Neuronal stem cell (in vitro differentiated cells): ENCODE measurements at regions not wholly inside any gene's neighbourhood (a gene's known extent, or its start where the extent isn't known, plus 50 kb on each side); places are given as distances from the start of the nearest gene placed in this dataset.

ENCODE experiments used
- DNase-seq: peaks from one replicate; pipeline ENCODE4 v3.0.0-alpha.2; 2013; ENCODE audit warnings: low spot score
- H2AFZ ChIP-seq: one replicate; pipeline ENCODE4 v1.6.1; 2013; ENCODE audit warnings: mild to moderate bottlenecking, low read length, inconsistent platforms
- H2AK5ac ChIP-seq: 2 replicates; pipeline ENCODE4 v1.6.1; 2013; ENCODE audit warnings: low read depth, mild to moderate bottlenecking, inconsistent platforms, low read length, moderate library complexity, mixed read lengths
- H2BK120ac ChIP-seq: 2 replicates; pipeline ENCODE4 v1.6.1; 2013; ENCODE audit warnings: low read depth, mild to moderate bottlenecking, inconsistent platforms, low read length, moderate library complexity, mixed read lengths
- H2BK12ac ChIP-seq: one replicate; pipeline ENCODE4 v1.6.1; 2013; ENCODE audit warnings: low read length, inconsistent platforms
- H2BK15ac ChIP-seq: 2 replicates; pipeline ENCODE4 v1.6.1; 2013; ENCODE audit warnings: mild to moderate bottlenecking, low read length, inconsistent platforms, mixed read lengths
- H2BK5ac ChIP-seq: one replicate; pipeline ENCODE4 v1.6.1; 2013; ENCODE audit warnings: inconsistent platforms, mild to moderate bottlenecking, low read length, moderate library complexity
- H3K14ac ChIP-seq: one replicate; pipeline ENCODE4 v1.6.1; 2013; ENCODE audit warnings: low read length, inconsistent platforms
- H3K18ac ChIP-seq: 2 replicates; pipeline ENCODE4 v1.6.1; 2013; ENCODE audit warnings: low read length, inconsistent platforms
- H3K23ac ChIP-seq: 2 replicates; pipeline ENCODE4 v1.6.1; 2013; ENCODE audit warnings: low read depth, mild to moderate bottlenecking, mixed read lengths, low read length, inconsistent platforms; ENCODE audit not compliant: poor library complexity
- H3K27ac ChIP-seq: replicated peaks from 3 replicates; pipeline ENCODE4 v1.5.1; 2013; ENCODE audit warnings: low read length, inconsistent platforms
- H3K27me3 ChIP-seq, 3 experiments: 2 replicates each; pipeline ENCODE4 v1.6.1; 2013; ENCODE audit warnings: low read length in 3 of 3, mild to moderate bottlenecking in 2 of 3, inconsistent platforms in 1 of 3, low read depth in 1 of 3, mixed read lengths in 1 of 3, moderate library complexity in 1 of 3; ENCODE audit not compliant: control insufficient read depth in 3 of 3, insufficient read depth in 3 of 3
- H3K36me3 ChIP-seq, 2 donors: replicated peaks in 1 of 2; 2 replicates each; pipeline ENCODE4 v1.6.1; 2013; ENCODE audit warnings: low read length in 2 of 2; ENCODE audit not compliant: control insufficient read depth in 2 of 2, insufficient read depth in 2 of 2
- H3K4ac ChIP-seq: 2 replicates; pipeline ENCODE4 v1.6.1; 2013; ENCODE audit warnings: inconsistent platforms, mild to moderate bottlenecking, low read length, moderate library complexity
- H3K4me1 ChIP-seq, 2 donors: 1 replicate in 1 of 2; 2 replicates in 1 of 2; pipeline ENCODE4 v1.6.1; 2013; ENCODE audit warnings: low read length in 2 of 2, low read depth in 1 of 2; ENCODE audit not compliant: control insufficient read depth in 2 of 2, insufficient read depth in 1 of 2
- H3K4me2 ChIP-seq: one replicate; pipeline ENCODE4 v1.6.1; 2013; ENCODE audit warnings: mild to moderate bottlenecking, low read length, inconsistent platforms; ENCODE audit not compliant: insufficient read depth, poor library complexity, severe bottlenecking
- H3K4me3 ChIP-seq, 2 donors: 2 replicates each; pipeline ENCODE4 v1.5.1; 2013; ENCODE audit warnings: low read length in 2 of 2, mild to moderate bottlenecking in 2 of 2, inconsistent platforms in 1 of 2, moderate library complexity in 1 of 2
- H3K79me1 ChIP-seq: one replicate; pipeline ENCODE4 v1.6.1; 2013; ENCODE audit warnings: low read depth, mild to moderate bottlenecking, inconsistent platforms, low read length, moderate library complexity
- H3K9ac ChIP-seq: one replicate; pipeline ENCODE4 v1.6.1; 2013; ENCODE audit warnings: mild to moderate bottlenecking, low read depth, low read length, inconsistent platforms; ENCODE audit not compliant: poor library complexity
- H3K9me3 ChIP-seq, 2 donors: replicated peaks in 1 of 2; 2 replicates each; pipeline versions ENCODE3 to v1.6.1; 2013; ENCODE audit warnings: low read length in 2 of 2, mild to moderate bottlenecking in 2 of 2, inconsistent platforms in 1 of 2, low read depth in 1 of 2, mixed read lengths in 1 of 2, moderate library complexity in 1 of 2; ENCODE audit not compliant: control insufficient read depth in 2 of 2, insufficient read depth in 1 of 2
- H4K8ac ChIP-seq: one replicate; pipeline ENCODE4 v1.6.1; 2013; ENCODE audit warnings: low read depth, mild to moderate bottlenecking, inconsistent platforms, low read length, moderate library complexity
- H4K91ac ChIP-seq: one replicate; pipeline ENCODE4 v1.6.1; 2013; ENCODE audit warnings: low read length, low read depth, mild to moderate bottlenecking, inconsistent platforms; ENCODE audit not compliant: poor library complexity
- WGBS, 2 donors: extraction: QIAGEN DNeasy Blood & Tissue Kit; methylation state at CpG; one replicate each; pipeline ENCODE4 v1.1.7; 2013; ENCODE audit warnings: missing lambda C conversion rate in 2 of 2, mixed read lengths in 1 of 2; ENCODE audit not compliant: insufficient read length in 2 of 2, insufficient replicate concordance in 1 of 2; ENCODE audit errors: extremely low coverage in 2 of 2; 5-methylcytosine and 5-hydroxymethylcytosine counted together

GRCh38 chr6:155782739-155783459, 327.3 kb upstream of the NOX3 start:
- H2BK120ac ChIP-seq, result no peak overlapping the region
- no peak overlapping the region for H3K9ac ChIP-seq
- no peak overlapping the region for H2BK5ac ChIP-seq
- no peak overlapping the region for H2BK12ac ChIP-seq
- H3K4me1 ChIP-seq, result no peaks in the 10 kb centered on the region
- no peak overlapping the region for H3K4me2 ChIP-seq
- no peak overlapping the region for H3K4ac ChIP-seq
- no peaks in the 10 kb centered on the region for H3K27me3 ChIP-seq
- H3K14ac ChIP-seq, result no peak overlapping the region
- H3K36me3 ChIP-seq, result peaks cover 0 to 2% of the 10 kb centered on the region in 2 donors
- WGBS, 2 donors, result 100% methylated on average over 2 of the region's 9 CpGs; no CpG with 5 or more reads in 1 of the 2 donors
- H3K23ac ChIP-seq, result no peak overlapping the region
- DNase-seq, result no peak
- H4K91ac ChIP-seq, result no peak overlapping the region
- H2AFZ ChIP-seq, result no peak overlapping the region
- no peak overlapping the region for H3K18ac ChIP-seq
- H3K79me1 ChIP-seq, result no peaks in the 10 kb centered on the region
- peaks cover 0 to 4% of the 10 kb centered on the region in 2 donors for H3K9me3 ChIP-seq
- no peak overlapping the region for H3K4me3 ChIP-seq
- H3K27ac ChIP-seq, result no peak overlapping the region
- no peak overlapping the region for H4K8ac ChIP-seq
- no peak overlapping the region for H2BK15ac ChIP-seq
- no peak overlapping the region for H2AK5ac ChIP-seq

DNA sequence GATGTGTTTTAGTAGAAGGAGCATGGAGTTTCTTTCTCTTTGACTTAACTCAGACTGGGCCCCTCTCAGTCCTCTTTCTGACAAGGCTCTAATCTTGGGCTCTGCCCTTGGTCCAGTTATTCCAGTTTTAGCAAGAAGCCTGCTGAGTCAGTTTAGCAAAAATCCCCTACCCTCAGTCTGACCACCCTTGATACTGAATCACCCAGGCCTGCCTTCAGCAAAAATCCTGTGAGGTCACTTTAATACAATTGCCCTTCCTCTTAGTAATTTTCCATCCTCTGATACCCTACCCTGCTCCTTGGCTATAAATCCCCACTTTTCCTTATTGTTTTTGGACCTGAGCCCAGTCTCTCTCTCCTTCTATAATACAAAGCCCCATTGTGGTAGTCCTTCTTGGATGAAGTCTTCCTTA, 326.7 kb upstream of the NOX3 start:
- Histone ChIP-seq H3K4me3 (no peak overlapping the region), H2AFZ (no peak overlapping the region), H2BK15ac (no peak overlapping the region), H3K23ac (no peak overlapping the region), H4K91ac (no peak overlapping the region), H2BK120ac (no peak overlapping the region), H3K4ac (no peak overlapping the region), H2BK12ac (no peak overlapping the region), H2AK5ac (no peak overlapping the region), H2BK5ac (no peak overlapping the region), H3K4me1 (no peaks in the 10 kb centered on the region), H3K9me3 (peaks cover 0 to 3% of the 10 kb centered on the region in 2 donors), H3K9ac (no peak overlapping the region), H4K8ac (no peak overlapping the region), H3K4me2 (no peak overlapping the region), H3K27me3 (no peaks in the 10 kb centered on the region), H3K79me1 (no peaks in the 10 kb centered on the region), H3K18ac (no peak overlapping the region), H3K27ac (no peak overlapping the region), H3K36me3 (peaks cover 0 to 1% of the 10 kb centered on the region in 2 donors), H3K14ac (no peak overlapping the region)
- no peak for DNase-seq

- Histone ChIP-seq H4K8ac (no peak overlapping the region), H3K18ac (no peak overlapping the region), H3K4me2 (no peak overlapping the region), H2BK5ac (no peak overlapping the region), H3K4me1 (peaks cover 0 to 2% of the 10 kb centered on the region in 2 donors), H3K4ac (no peak overlapping the region), H2BK12ac (no peak overlapping the region), H2AFZ (no peak overlapping the region), H3K79me1 (no peaks in the 10 kb centered on the region), H3K36me3 (no peaks in the 10 kb centered on the region), H3K23ac (no peak overlapping the region), H2AK5ac (no peak overlapping the region), H3K27me3 (no peaks in the 10 kb centered on the region), H2BK15ac (no peak overlapping the region), H3K27ac (no peak overlapping the region), H4K91ac (no peak overlapping the region), H3K14ac (no peak overlapping the region), H3K9ac (no peak overlapping the region), H2BK120ac (no peak overlapping the region), H3K4me3 (no peak overlapping the region), H3K9me3 (no peaks in the 10 kb centered on the region)
- no CpG with 5 or more reads among the region's 2 CpGs for WGBS, 2 donors
- no peak for DNase-seq
Measured at GRCh38 chr6:155779456-155779855, 323.8 kb upstream of the NOX3 start.

DNA sequence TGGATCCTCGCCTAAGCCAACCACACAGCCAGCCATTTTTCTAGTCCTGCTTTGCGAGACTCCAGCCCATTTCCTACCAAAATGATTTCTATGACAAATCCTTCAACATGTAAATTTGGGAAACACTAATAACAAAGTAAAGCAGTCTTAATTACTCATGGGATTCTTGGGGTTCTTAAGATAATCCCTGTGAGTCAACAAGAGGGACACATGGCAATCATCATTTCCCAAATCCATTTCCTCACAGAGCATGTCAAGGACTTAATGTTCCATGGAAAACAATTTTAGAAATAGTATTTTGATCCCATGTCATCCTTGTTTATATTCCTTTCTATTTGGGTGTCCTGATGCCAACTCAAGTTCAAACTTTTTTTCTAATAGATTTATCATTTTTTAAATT, 322.7 kb upstream of the NOX3 start:
- H3K4ac ChIP-seq, result no peak overlapping the region
- H3K9ac ChIP-seq, result no peak overlapping the region
- H2BK120ac ChIP-seq, result no peak overlapping the region
- H3K4me1 ChIP-seq, result peaks cover 0 to 2% of the 10 kb centered on the region in 2 donors
- DNase-seq, result no peak
- no peak overlapping the region for H3K27ac ChIP-seq
- no CpG with 5 or more reads among the region's 2 CpGs for WGBS, 2 donors
- H2BK15ac ChIP-seq, result no peak overlapping the region
- H3K27me3 ChIP-seq, result no peaks in the 10 kb centered on the region
- H3K23ac ChIP-seq, result no peak overlapping the region
- H3K4me3 ChIP-seq, result no peak overlapping the region
- H2AFZ ChIP-seq, result no peak overlapping the region
- no peak overlapping the region for H2AK5ac ChIP-seq
- no peak overlapping the region for H4K91ac ChIP-seq
- no peak overlapping the region for H4K8ac ChIP-seq
- H2BK12ac ChIP-seq, result no peak overlapping the region
- H3K4me2 ChIP-seq, result no peak overlapping the region
- no peaks in the 10 kb centered on the region for H3K9me3 ChIP-seq
- no peak overlapping the region for H2BK5ac ChIP-seq
- H3K14ac ChIP-seq, result no peak overlapping the region
- H3K79me1 ChIP-seq, result no peaks in the 10 kb centered on the region
- no peaks in the 10 kb centered on the region for H3K36me3 ChIP-seq
- no peak overlapping the region for H3K18ac ChIP-seq
